GM18873 (cell line): ENCODE measurements at regions not wholly inside any gene's neighbourhood (a gene's known extent, or its start where the extent isn't known, plus 50 kb on each side); places are given as distances from the start of the nearest gene placed in this dataset.
"Not testable (repeated sequence)": the region's sequence is repeated elsewhere in the genome, so short reads cannot be mapped to it uniquely, and the experiment has no call there.

Experiments used
- ATAC-seq: cut with Tn5 transposase; IDR thresholded peaks from one replicate; pipeline ENCODE4 v1.9.1; 2021; ENCODE audit warnings: mild to moderate bottlenecking, moderate library complexity, moderate number of reproducible peaks; ENCODE audit not compliant: unreplicated experiment, low FRiP score

DNA sequence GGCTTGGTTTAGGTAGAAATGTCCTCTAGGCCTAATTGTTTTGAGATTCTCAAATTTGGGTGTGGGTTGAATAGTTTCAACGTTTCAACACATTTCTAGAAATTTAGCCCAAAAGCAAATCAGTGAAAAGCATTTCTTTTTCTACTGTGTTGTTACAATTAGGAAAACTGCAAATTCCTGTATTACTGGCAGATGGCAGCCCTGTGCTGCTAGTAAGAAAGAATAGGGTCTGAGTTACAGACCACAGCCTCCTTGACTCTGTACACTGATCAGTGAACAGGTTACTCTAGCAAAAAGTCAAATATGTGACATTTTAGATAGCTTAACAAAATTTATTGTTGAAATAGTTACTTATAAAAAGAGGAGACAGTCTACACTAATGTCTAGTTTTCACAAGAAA, 703.0 kb downstream of the JRKL start:
- no peak for ATAC-seq

DNA sequence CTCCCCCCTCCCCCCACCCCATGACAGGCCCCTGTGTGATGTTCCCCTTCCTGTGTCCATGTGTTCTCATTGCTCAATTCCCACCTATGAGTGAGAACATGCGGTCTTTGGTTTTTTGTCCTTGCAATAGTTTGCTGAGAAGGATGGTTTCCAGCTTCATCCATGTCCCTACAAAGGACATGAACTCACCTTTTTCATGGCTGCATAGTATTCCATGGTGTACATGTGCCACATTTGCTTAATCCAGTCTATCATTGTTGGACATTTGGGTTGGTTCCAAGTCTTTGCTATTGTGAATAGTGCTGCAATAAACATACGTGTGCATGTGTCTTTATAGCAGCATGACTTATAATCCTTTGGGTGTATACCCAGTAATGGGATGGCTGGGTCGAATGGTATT, 712.4 kb downstream of the JRKL start:
- not testable (repeated sequence) for ATAC-seq

DNA sequence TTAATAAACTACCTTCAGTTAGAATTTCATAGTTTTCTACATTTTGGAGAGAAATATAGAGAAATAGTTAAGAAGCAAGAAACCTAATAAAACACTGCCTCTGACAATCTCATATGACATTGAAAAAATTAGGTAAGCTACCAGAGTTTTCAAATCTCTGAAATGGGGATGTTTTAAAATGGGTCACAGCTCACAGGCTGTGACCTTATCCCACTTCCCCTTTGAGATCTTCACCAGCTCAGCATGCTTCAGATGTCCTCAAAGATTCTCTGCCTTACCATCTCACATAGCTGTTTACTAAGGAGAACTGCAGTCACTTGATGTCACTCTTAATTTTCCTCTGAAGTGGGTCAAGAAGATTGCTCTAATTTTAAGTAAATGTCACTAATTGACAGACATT, 717.8 kb downstream of the JRKL start:
- ATAC-seq, result no peak

DNA sequence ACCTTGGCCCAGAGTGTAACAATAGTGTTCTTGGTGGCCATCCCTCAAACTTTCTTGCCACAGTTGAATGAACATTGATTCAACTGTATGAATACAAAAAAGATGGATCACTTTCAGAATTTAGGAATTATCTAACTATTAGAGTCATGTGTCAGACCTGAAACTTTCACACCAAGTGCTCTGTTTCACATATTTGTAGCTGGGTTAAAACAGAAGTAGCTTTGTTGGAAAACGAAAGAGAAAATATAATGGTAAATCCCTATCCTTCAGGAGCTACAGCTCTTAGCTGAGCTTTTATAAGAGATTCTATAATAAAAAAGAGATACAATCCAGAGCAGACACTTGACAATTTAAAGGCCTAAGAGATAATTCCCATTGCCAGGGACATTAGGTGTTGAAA, 719.3 kb downstream of the JRKL start:
- no peak for ATAC-seq

DNA sequence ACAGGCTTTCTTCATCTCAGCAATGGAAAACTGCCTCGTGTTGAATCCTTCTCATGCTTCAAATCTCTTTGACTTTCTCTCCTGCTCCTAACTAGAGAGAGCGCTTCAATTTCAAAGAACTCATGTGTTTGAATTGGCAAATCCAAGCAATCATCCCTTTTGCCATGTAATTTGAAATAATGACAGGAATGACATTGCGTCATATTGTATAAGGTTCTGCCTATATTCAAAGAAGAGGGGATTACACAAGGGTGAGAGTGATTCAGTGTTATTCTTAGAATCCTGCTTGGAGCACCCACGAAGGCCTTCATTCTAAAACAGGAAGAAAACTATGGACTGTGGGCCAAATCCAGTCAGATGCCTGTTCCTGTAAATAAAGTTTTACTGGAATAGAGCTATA, 720.6 kb downstream of the JRKL start:
- no peak for ATAC-seq

DNA sequence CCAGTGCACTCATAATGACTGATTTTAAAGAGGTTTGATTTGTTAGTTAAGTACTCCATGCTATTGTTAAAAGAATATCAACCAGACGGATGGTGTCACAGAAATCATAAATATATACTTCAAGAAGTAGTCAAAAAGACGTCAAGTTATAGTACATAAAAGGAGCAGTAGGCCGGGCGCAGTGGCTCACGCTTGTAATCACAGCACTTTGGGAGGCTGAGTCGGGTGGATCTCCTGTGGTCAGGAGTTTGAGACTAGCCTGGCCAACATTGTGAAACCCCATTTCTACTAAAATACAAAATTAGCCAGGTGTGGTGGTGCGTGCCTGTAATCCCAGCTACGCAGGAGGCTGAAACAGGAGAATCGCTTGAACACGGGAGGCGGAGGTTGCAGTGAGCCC, 721.7 kb downstream of the JRKL start:
- no peak for ATAC-seq

DNA sequence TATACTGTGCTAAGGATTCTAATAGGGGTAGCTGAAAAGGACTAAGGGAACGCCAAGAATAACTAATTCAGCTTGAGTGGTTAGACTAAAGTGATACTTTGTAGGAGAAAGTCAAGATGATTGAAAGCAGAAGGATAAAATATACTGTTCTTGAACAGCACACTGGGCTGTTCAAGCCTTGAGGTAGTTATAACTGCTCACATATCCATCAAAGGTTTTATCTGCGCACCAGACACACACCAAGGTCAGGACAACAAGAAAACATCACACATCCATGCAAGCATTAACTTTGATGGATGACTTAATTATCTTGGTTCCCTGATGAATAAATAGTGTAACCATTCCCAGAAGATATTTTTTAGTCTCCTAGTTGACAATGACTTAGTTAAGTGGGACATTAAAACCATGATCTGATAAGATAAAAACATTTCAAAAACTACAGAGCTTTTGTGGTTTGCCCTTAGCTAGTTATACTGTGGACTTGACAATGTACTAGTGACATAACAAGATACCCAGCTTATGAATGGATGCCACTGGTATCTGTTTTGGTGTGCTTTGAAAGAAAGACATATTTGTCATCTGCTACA, 728.9 kb downstream of the JRKL start:
- ATAC-seq, result no peak

DNA sequence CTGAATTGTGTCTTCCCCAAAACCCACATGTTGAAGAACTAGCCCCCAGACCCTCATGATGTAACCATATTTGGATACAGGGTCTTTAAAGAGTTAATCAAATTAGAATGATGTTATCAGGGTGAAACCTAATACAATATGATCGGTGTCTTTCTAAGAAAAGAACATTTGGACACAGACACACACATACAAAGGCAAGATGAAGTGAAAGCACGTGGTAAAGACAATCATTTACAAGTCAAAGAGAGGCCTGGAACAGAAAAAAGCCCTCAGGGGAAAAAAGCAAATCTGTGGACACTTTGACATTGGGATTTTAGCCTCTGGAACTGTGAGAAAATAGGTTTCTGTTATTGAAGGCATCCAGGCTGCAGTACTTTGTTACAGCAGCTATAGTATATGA, 733.4 kb downstream of the JRKL start:
- ATAC-seq, result no peak

DNA sequence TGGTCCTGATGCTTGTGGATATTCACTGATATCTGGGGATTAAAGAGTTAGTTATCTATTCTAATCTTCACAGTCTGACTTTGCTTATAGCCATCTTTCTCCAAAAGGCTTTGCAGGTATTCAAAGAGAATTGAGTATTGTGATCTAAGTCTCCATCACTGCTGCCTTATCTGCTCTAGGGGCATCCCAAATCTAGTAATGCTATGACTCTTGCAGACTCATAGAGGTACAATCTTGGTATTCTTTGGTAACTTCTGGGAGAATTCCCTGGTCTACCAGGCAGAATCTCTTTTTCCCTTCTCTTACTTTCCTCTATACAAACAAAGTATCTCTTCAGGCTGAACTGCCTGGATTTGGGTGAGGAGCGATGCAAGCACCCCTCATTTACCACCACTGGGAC, 746.3 kb downstream of the JRKL start:
- ATAC-seq, result no peak

DNA sequence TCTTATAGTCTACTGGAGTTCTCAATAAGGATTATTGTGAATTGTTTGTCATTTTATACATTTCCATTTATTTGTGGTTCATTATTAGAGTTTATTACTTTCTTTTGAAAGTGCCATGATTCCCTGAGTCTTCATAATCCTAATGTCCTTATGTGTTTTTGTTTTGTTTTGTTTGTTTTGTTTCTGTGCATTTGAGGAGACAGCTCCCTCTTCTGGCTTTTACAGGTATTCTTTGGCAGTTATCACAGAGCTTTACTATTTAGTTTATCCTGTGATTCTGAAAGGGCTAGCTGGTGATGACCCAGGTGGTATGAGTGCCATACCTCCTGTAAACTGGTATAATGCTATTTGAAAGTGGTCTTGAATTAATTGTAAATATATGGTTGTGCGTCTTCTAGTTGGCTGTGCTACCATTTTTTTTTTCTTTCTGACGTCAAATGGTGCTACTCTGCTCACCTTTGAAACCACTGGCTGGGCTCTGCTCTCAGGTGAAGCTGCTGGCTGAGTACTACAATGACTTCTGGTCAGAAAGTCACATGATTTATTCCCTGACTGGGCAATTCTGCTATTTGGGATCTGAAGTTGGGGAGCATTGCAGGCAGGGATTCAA, 751.2 kb downstream of the JRKL start:
- no peak for ATAC-seq

DNA sequence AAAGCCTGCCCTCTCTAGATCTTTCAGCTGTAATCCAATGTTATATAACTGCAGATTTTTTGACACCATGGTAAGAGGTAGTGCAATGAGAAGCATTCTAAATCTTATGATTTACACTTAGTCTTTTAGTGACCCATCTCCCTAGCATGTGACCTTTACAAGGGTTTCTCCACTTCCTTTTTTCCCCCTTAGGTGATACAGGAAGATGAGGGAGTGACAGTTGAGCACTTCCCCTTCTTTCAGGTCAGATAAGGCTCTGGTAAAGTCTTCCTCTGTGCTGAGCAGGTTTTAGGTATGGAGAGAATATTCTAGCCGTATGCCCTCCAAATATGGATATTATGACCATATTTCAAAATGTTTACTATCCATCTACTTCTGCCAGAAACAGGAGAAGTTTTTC, 753.6 kb downstream of the JRKL start:
- ATAC-seq, result no peak

DNA sequence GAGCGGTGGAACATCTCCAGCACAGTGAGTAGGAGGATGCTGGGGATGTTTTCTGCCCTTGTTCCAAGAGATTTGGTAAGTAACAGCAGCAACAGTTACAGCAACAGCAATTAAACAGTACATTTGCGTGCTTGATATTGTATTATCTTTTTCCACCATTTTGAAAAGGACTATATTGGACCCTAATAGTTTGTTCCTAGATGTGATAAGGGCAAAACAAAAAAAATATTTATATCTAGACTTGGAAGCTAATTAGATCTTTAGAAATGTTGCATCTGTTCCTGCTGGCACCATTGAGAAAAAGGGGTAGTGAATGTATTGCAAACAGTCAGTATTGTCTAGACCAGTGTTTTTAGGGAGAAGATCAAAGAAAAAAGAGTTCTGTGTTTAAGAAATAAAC, 759.9 kb downstream of the JRKL start:
- ATAC-seq, result no peak

DNA sequence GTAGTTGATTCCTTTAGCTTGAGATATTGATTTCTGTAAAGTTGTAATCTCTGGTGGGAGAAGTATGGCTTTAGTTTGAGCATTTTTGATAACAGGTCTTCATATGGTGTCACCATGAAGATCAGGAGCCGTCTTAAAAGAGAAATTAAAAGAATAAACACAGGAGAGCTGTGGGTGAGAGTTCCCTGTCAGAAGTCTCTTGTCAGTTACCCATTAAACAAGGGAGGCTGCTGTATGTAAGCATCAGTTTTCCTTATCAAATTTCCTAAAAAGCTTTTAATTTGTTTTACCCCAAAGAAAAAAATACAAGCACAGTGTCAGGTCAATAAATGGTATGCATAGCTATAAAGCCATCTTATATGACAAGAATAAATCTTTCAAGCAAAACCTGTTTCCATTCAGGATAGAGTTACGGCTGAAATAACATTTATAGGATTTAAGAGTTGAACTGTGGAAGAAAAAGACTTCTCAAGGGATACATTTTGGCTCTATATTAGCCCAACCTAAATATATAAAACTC, 767.5 kb downstream of the JRKL start:
- no peak for ATAC-seq

DNA sequence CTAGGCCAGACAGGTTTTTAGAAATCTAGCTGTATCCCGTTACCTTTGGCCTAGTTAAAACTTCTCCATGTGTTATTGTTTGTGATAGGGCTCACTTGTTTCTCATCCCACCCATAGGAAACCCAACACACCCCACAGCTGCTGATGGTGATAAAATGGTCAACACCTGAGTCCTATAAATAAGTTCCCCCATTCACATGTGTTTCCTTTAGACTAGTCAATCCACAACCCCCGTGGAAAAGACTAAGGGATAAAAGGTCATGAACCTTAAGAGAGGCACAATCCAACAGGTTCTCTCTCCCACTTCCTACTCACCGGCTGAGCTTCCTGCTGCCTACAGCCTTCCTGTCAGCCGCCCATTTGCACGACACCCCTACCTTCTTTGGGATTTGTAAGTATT, 768.4 kb downstream of the JRKL start:
- ATAC-seq, result no peak

DNA sequence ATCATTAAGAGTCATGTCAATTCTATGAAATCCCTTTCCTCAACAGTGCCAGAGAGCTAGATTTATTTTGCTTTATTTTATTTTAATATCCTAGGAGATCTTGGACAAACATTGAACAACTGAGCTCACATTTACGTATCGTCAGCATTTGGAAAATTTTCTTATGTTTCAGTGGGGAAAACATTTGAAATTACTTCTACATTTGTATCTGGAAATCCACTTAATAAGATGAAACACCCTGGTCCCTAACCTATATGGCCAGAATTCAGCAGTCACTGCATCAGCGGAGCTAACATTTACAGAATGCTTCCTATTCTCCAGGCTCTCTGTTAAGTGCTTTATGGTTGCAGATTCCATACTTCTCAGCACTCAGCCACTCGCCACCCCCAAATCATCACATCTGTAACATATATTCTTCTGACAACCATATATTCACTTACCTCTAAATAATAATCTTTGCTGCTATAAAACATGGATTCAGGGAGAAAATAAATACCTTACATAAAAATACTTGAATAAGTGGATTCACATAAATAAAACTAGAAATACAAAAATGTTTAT, 773.9 kb downstream of the JRKL start:
- ATAC-seq, result no peak

DNA sequence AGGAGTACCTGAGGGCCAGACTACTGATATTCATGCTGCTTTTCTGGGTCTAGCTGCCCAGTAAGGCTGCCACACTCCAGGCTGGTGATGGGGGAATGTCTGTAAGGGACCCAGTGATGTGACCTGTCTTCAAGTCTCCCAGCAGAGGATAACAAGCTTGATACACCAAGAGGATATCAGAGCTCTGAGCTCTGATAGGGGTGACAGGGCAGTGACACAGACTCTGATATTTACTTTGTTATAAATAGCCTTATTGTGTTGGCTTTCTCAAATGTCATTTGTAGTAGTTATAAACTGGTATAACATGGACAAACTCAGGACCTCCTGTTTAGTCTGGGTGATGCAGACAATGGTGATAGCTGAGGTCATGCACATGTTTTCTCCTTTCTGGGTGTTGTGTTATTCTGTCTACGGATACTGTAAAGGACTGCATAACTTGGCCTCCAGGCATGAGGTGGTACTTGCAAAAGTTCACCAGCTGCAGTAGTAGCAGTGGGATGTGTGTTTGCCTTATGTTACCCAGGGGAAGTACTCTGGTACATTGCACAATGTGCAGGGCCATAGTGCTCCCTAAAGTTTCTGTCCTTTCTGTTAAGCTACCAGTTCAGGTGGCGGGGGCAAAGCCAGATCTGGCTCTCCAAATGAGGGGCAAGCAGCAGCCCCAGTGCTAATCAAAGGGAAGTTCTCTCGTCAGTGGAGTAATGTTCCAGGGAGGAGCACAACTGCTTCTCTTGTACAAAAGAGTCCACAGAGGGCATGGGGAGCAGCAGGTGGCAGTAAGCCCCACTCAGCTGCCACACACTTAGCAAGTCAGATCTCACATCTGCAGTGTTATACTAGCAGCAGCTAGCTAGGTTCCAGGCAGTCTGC, 812.2 kb downstream of the JRKL start:
- ATAC-seq, result no peak

DNA sequence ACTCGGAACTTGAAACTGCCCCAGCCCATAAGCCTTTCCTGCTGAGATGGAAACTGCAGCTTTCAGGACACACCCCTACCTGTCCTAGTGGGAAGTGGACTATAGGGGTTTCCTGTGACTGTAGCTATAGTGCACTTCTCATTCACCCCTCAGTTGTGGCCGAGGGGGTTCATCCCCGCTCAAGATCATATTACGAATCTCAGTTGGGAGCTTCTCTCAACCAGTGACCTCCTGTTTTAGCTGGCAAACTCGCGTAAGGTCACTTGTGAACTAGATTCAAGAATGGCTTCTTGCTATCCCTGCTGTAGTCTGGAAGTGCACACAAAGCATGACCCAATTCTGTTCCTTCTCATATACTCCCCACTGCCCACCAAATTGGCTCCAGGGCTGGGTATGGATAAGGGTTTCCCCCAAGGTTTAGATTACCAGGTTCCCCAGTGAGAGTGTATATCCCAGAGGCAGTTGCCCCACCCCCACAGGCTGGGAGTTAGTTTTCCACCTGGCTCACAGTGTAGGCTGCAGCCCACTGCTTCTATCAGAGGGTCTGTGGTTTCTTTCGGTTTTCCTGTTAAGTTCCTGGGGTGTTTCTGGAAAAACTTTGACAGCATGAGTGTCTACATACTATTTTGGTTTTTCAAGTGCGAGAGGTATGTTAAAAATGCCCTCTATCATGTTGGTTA, 812.9 kb downstream of the JRKL start:
- ATAC-seq, result no peak

DNA sequence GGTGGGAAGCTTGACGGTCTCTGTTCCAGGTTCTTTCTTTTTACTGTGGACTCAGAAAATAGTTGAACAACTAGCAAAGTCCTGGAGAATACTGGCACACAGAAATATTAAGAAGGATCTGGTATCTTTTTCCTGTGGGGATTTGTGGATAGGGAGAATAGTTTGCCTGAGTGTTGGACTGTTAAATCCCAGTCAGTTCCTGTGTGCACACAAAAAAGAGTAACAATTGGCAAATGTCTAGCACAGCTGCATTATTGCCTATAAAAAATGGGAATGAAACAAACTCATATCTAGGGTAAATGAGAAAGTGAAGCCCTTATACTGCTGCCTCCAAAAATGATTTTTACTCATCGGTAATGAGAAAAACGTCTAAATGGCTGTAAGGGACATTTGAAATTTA, 828.2 kb downstream of the JRKL start:
- ATAC-seq, result no peak

DNA sequence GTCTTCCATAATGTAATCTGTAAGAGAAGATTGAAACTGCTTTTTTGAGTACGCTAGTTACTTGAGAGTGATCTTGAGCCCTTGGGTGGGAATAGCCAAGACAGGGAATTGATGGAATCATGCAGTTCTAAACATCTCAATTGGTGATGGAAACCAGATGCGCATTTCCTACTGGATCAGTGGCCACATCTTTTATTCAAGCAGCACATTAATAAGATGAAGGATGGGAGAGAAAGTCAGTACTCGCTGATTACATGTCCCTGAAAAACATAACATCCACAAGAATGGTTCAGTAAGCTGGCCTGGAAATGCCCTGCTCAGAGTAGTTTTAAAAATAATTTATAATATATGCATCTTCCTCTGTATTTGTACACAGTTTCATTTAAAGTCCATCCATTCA, 833.8 kb downstream of the JRKL start:
- no peak for ATAC-seq

DNA sequence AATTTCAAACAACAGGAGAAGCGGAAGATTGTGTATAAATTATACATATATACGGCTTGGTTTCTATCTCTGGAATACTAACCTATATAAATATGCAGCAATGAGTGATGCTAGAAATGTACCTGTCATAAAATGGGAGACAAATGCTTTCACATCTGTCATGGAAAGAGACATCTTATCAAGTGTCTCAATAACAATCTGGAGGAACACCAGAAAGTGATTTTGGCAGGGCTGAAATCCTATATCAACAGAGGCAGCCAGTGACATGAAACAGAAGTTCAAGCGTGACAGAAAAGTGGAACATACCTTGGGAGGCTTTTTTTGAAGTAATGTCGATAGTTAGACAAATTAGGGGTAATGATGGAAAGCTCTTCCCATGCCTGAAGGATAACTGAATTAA, 834.6 kb downstream of the JRKL start:
- no peak for ATAC-seq

DNA sequence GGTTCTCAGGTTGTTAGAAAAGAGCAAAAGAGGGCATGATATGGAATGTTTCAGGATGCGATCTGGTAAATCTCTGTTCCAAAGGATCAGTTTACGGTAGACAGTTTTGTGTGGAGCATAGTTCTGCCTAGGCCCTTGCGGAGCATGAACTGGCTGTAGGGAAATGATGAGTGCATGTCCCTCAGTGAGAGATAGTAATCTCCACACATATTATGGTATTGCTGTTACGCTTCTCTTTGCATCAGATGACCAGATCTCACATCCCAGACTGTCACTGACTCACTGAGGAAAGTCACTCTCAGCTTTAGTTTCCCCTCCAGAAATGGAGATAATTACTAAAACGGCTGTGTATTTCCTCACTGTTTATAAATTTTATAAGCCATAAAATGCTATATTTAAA, 836.0 kb downstream of the JRKL start:
- no peak for ATAC-seq
